ENCODE measurements at regions not wholly inside any gene's neighbourhood (a gene's known extent, or its start where the extent isn't known, plus 50 kb on each side); places are given as distances from the start of the nearest gene placed in this dataset.

DNA sequence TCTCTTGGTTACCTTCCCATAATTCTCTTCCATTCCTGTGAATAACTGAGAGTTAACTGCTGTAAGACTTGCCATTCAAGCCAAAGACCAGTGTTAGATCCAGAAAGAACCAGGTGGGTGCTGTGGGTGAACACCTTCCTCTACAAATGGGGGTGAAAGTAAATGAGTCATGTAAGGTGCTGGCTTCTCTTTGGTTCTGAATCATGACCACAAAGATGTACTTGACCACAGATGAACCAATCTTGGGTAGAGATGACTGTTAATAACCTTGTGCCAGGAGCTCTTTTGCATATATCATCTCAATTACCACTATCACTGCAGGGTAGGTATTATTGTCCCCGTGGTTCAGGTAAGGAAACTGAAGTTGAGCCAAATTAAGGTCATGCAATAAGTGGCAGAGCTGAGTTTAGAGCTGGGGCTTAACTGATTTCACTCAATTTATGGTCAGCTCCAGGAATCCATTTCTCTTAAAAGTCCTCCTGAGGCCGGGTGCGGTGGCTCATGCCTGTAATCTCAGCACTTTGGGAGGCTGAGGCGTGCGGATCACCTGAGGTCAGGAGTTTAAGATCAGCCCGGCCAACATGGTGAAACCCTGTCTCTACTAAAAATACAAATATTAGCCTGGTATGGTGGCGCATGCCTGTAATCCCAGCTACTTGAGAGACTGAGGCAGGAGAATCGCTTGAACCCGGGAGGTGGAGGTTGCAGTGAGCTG, 244.9 kb upstream of the CXCR4 start:
- TF ChIP-seq, protein P1, sequence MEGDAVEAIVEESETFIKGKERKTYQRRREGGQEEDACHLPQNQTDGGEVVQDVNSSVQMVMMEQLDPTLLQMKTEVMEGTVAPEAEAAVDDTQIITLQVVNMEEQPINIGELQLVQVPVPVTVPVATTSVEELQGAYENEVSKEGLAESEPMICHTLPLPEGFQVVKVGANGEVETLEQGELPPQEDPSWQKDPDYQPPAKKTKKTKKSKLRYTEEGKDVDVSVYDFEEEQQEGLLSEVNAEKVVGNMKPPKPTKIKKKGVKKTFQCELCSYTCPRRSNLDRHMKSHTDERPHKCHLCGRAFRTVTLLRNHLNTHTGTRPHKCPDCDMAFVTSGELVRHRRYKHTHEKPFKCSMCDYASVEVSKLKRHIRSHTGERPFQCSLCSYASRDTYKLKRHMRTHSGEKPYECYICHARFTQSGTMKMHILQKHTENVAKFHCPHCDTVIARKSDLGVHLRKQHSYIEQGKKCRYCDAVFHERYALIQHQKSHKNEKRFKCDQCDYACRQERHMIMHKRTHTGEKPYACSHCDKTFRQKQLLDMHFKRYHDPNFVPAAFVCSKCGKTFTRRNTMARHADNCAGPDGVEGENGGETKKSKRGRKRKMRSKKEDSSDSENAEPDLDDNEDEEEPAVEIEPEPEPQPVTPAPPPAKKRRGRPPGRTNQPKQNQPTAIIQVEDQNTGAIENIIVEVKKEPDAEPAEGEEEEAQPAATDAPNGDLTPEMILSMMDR (IDR thresholded peaks at IDR 0.05; ENCODE audit: low read length) = no peak
- no peak for TF ChIP-seq EZH2 (IDR thresholded peaks at IDR 0.05; ENCODE audit: borderline replicate concordance, low read length)
